Mesodermal cell (in vitro differentiated cells): ENCODE measurements at regions not wholly inside any gene's neighbourhood (a gene's known extent, or its start where the extent isn't known, plus 50 kb on each side); places are given as distances from the start of the nearest gene placed in this dataset.

Experiments
- H3K27ac ChIP-seq: 2 replicates; pipeline ENCODE4 v1.7.0; 2013; ENCODE audit warnings: mild to moderate bottlenecking, low read depth, low read length, moderate library complexity; ENCODE audit not compliant: severe bottlenecking
- H3K36me3 ChIP-seq: 2 replicates; pipeline ENCODE4 v1.7.1; 2013; ENCODE audit warnings: mild to moderate bottlenecking, low read length, moderate library complexity; ENCODE audit not compliant: control insufficient read depth, insufficient read depth
- H3K4me1 ChIP-seq: one replicate; pipeline ENCODE4 v1.7.1; 2013; ENCODE audit warnings: mild to moderate bottlenecking, low read length; ENCODE audit not compliant: insufficient read depth, control insufficient read depth, poor library complexity, severe bottlenecking
- H3K4me3 ChIP-seq: 2 replicates; pipeline ENCODE4 v1.7.0; 2013; ENCODE audit warnings: low read length, control low read depth, mild to moderate bottlenecking; ENCODE audit not compliant: insufficient read depth, poor library complexity, severe bottlenecking; ENCODE audit errors: extremely low read depth
- H3K9me3 ChIP-seq: 2 replicates; pipeline ENCODE4 v1.7.1; 2013; ENCODE audit warnings: mild to moderate bottlenecking, low read length, moderate library complexity; ENCODE audit not compliant: control insufficient read depth
- WGBS, 2 experiments: methylation state at CpG; one replicate each; pipeline ENCODE4 v1.1.5; 2013; ENCODE audit warnings: missing lambda C conversion rate in 2 of 2; ENCODE audit not compliant: insufficient coverage in 2 of 2; 5-methylcytosine and 5-hydroxymethylcytosine counted together

DNA sequence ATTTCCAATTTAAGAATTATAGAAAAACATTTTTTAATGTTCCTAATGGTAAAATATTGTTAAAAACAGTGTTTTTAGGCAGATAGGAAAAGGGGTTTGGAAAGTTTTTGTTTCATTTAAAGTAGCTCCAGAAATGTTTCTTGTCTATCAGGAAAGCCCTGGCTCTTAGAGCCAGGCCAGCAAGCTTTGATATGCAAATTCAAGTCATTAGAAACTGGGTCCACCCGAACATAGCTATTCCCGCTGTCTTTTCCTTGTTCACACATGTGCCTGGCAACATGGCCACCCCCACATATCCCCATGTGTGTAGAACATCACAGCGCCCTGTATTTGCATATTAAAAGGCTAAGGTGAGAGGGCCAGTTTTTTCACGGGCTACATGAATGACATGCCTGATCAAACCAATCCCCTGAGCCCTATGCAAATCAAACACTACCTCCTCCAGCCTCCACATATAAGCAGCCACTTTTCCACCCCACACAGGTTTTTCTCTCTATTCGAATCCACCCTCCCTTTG is 925.3 kb upstream of the CDH10 start:
- H3K4me3 ChIP-seq, result no peak overlapping the region
- no peaks in the 10 kb centered on the region for H3K4me1 ChIP-seq
- H3K9me3 ChIP-seq, result no peaks in the 10 kb centered on the region
- 54 to 61% methylated on average over 4 of the region's 5 CpGs for WGBS, 2 experiments
- no peaks in the 10 kb centered on the region for H3K36me3 ChIP-seq
- H3K27ac ChIP-seq, result no peak overlapping the region

DNA sequence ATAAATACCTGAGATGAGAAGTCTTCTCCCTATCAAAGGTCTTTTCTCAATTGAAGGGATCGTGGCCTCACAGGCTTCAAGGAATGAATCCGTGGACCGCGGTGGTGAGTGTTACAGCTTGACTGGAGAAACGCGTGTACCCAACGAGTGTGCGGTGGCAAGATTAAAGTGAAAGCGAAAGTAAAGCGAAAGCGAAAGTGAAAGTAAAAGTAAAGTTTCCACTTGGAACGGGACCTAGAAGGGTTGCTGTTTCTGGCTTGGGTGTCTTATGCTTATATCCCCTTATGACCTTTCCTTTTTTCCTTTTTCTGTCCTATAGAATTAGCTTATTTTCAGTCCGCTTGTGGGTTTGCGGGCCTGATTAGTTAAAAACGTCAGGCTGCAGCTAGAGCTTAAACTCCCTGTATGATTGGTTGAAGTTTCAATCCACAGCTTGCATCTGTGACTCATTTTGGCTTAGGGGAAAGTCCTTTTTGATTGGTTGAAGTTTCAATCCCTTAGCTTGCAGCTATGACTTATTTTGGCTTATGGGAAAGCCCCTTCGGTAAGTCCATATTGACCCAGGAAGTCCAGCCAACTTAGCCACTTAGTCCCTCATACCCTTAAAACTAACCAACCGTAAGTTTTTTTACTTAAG is 924.3 kb upstream of the CDH10 start:
- no peak overlapping the region for H3K4me3 ChIP-seq
- 85 to 87% methylated on average over 11 of the region's 17 CpGs for WGBS, 2 experiments
- no peaks in the 10 kb centered on the region for H3K4me1 ChIP-seq
- H3K9me3 ChIP-seq, result no peaks in the 10 kb centered on the region
- no peak overlapping the region for H3K27ac ChIP-seq
- H3K36me3 ChIP-seq, result no peaks in the 10 kb centered on the region

DNA sequence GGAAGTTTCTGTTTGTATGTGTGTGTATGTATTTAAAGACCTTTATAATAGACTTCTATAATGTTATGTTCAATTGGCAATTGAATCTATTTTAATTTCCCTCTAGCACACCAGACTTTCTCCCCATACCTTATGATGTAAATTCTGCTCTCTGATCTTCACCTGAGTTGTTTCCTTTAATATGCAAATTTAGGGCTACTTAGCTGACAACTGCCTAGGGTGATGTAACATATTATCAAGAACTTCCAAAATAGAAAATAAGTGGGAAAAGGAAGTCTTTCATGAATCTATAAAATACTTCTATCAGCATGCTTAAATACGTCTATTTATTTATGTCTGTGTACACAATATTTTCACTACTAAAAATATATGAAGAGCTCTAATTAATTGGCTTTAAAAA is 923.5 kb upstream of the CDH10 start:
- no CpG with 5 or more reads among the region's 1 CpG for WGBS, 2 experiments
- H3K4me3 ChIP-seq, result no peak overlapping the region
- no peak overlapping the region for H3K27ac ChIP-seq
- H3K9me3 ChIP-seq, result no peaks in the 10 kb centered on the region
- no peaks in the 10 kb centered on the region for H3K4me1 ChIP-seq
- no peaks in the 10 kb centered on the region for H3K36me3 ChIP-seq

DNA sequence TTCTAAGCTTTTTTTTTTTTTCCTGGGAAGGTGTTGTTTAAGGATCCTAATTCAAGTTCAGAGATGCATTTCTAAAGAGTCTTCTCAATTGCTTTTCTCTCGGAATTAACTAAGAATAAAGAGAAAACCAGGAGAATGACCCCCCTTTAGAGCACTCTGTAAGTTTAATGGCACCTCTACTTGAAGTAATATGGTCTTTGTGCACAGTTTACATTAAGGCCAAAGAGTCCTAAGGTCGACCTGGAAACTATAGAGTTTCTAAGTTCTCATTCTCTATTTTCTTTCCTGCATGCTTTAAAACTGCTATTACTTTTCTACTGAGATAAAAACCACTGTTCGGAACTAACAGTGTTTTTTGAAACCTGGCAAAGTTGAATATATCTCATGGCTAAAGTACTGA is 923.1 kb upstream of the CDH10 start:
- Histone ChIP-seq H3K36me3 (no peaks in the 10 kb centered on the region), H3K27ac (no peak overlapping the region), H3K4me1 (no peaks in the 10 kb centered on the region), H3K4me3 (no peak overlapping the region), H3K9me3 (peaks cover 4% of the 10 kb centered on the region)
- WGBS, 2 experiments, result 29% methylated on average over 1 of the region's 3 CpGs; no CpG with 5 or more reads in 1 of the 2 experiments

DNA sequence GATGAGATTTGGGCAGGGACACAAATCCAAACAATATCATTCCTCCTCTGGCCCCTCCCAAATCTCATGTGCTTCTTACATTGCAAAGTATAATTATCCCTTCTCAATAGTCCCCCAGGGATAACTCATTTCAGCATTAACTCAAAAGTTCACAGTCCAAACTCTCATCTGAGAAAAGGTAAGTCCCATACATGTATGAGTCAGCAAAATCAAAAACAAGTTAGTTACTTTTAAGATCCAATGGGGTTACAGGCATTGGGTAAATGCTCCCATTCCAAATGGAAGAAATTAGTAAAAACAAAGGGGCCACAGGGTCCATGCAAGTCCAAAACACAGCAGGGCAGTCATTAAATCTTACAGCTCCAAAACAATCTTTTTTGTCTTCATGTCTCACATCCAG is 917.9 kb upstream of the CDH10 start:
- Histone ChIP-seq H3K4me1 (no peaks in the 10 kb centered on the region), H3K27ac (no peak overlapping the region), H3K36me3 (no peaks in the 10 kb centered on the region), H3K9me3 (peaks cover 9% of the 10 kb centered on the region), H3K4me3 (no peak overlapping the region)

DNA sequence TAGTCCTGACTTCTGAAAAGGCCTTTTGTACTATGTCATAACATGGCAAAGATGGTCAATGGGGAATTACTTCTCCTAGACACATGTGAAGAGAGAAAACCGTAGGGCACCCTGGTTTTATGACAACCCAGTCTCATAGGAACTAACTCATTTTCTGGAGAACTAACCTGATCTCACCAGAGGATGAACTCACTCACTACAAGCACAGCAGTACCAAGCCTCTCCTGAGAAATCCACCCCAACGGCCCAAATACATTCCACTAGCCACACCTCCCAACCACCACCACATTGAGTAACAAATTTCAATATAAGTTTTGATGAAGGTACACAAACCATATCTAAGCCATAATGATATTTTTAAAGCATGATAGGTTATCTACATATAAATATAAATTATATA is 909.3 kb upstream of the CDH10 start:
- Histone ChIP-seq H3K4me1 (no peaks in the 10 kb centered on the region), H3K27ac (no peak overlapping the region), H3K36me3 (no peaks in the 10 kb centered on the region), H3K4me3 (no peak overlapping the region), H3K9me3 (no peaks in the 10 kb centered on the region)
- 60% methylated on average over 2 of the region's 2 CpGs; no CpG with 5 or more reads in 1 of the 2 experiments for WGBS, 2 experiments

DNA sequence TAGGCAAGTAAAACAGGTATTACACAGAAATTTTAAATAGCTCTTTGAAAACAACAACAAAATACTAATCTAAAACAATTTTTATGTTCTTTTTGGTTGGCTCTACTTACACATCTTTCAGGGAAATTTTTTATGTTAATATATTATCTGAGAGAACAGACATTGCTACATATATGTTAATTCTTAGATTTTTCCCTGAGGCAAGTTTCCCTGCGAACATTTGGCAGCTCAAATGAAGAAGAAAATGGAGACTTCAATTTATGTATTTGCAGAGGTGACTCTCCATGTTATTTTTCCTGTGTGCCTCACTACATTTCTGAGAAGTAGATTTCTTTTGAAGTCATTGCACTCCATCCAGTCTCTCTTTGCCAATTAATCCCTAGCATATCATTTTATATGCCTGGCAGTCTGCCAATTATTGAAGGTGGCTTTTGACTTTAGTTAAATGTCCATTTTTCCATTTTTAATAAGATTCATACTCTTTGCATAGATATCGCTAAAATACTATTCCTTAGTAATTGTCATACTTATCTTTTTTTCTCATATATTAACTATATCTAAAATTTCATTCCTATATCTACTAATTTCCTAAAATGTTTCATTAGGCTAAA is 908.2 kb upstream of the CDH10 start:
- no CpG with 5 or more reads among the region's 2 CpGs for WGBS, 2 experiments
- H3K36me3 ChIP-seq, result no peaks in the 10 kb centered on the region
- no peaks in the 10 kb centered on the region for H3K4me1 ChIP-seq
- H3K9me3 ChIP-seq, result no peaks in the 10 kb centered on the region
- no peak overlapping the region for H3K4me3 ChIP-seq
- no peak overlapping the region for H3K27ac ChIP-seq

DNA sequence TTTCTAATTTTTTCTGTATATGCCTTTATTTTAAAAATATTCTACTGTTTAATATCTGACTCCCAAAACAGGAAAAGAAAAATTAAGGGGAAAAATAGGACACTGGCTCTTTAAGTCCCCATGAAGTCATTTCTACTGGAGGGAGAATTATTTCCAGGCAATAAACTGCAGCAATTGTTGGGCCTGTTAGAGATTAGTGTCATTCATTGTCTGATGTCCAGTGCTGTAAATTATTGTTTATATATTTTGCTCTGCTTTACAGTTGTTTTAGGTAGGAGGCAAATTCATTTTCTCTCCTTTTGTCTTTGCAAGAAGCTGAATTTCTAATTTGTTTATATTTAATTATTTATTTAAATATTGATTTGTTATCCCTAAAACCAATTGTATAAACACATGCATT is 906.0 kb upstream of the CDH10 start:
- no peaks in the 10 kb centered on the region for H3K36me3 ChIP-seq
- no peak overlapping the region for H3K27ac ChIP-seq
- no peaks in the 10 kb centered on the region for H3K4me1 ChIP-seq
- H3K9me3 ChIP-seq, result peaks cover 2% of the 10 kb centered on the region
- no peak overlapping the region for H3K4me3 ChIP-seq

DNA sequence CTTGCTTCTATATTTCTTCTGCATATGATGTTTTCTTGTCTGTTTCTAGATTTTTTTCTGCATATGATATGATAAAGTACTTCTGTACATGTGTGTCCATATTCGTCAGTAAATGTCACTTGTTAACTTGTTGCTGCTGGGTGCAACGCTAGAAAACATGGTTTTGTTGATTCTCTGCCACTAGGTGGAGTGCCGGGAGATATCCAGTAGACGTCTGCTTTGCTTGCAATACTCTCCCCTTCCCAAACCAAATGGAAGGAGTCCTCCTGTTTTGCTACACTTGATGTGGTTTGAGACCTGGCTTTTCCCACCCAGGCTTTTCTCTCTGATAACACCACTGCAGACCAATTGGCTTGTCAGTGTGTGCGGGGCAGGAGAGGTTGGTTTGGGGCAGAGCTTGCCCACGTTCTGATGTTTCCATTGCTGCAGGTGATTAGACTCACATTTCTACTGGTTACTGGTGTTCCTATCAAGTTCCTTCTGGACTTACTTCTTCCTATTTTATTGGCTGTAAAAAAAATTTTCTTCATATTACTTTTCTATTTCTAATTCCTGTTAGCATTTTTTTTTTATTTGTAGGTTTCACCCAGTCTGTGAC is 900.0 kb upstream of the CDH10 start:
- H3K36me3 ChIP-seq, result no peaks in the 10 kb centered on the region
- WGBS, 2 experiments, result 37 to 56% methylated on average over 3 to 4 of the region's 6 CpGs
- no peak overlapping the region for H3K4me3 ChIP-seq
- H3K4me1 ChIP-seq, result peaks cover 3% of the 10 kb centered on the region
- H3K27ac ChIP-seq, result no peak overlapping the region
- peaks cover 6% of the 10 kb centered on the region for H3K9me3 ChIP-seq

DNA sequence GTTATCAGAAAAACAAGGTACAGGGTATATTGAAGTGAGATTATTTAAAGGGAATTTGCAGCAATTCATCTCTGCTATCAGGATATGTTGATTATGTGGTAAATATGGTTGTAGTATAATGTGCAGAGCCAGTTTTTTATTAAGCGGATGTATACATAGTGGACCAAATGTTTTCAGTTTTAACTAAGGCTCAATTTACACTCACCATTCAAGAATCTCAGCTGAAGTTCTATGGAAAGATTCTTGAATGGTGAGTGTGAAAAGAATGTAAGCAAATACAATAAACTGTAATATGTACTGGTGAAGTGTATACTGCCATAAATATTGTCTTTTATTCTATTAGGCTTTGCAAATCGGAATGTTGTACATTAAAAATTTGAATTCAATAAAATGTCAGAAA is 895.9 kb upstream of the CDH10 start:
- Histone ChIP-seq H3K4me1 (peaks cover 3% of the 10 kb centered on the region), H3K9me3 (peaks cover 2% of the 10 kb centered on the region), H3K36me3 (no peaks in the 10 kb centered on the region), H3K27ac (no peak overlapping the region), H3K4me3 (no peak overlapping the region)
- no CpG with 5 or more reads among the region's 2 CpGs for WGBS, 2 experiments

DNA sequence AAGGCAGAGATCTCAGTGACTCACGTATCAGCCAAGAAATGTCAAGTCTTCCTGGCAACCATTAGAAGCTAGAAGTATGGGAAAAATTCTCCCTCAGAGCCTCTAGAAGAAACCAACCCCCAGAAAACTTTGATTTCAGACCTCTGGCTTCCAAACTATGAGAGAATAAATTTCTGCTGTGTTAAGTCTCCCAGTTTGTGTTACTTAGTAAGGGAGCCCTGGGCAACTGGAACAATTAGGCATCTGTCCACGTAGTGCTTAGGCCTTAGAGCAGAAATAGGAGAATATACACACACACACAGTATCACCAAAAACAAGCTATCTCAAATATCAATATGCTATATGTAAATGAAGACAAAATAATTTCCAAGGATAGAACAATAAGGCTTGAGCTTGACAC is 894.8 kb upstream of the CDH10 start:
- Histone ChIP-seq H3K27ac (no peak overlapping the region), H3K9me3 (no peaks in the 10 kb centered on the region), H3K4me3 (no peak overlapping the region), H3K36me3 (no peaks in the 10 kb centered on the region), H3K4me1 (peaks cover 3% of the 10 kb centered on the region)
- no CpG with 5 or more reads among the region's 2 CpGs for WGBS, 2 experiments
